ENCODE measurements at regions not wholly inside any gene's neighbourhood (a gene's known extent, or its start where the extent isn't known, plus 50 kb on each side); places are given as distances from the start of the nearest gene placed in this dataset.

GRCh38 chr5:51559339-51559738 is 176.1 kb downstream of the ISL1 start:
- peaks cover 2% of the 10 kb centered on the region for H3K27me3 Mint-ChIP-seq (ENCODE audit: insufficient read depth, low read depth, poor library complexity)
- DNase-seq (ENCODE audit: low spot score) (no peak), ATAC-seq (no peak)
- no peak overlapping the region for H3K4me3 Mint-ChIP-seq
- no peaks in the 10 kb centered on the region for H3K4me1 Mint-ChIP-seq
- Histone ChIP-seq H3K27ac (ENCODE audit: low read depth) (no peak overlapping the region), H3F3A (replicated peaks; ENCODE audit: low read depth) (no peaks in the 10 kb centered on the region), H3K9me2 (ENCODE audit: insufficient read depth) (no peaks in the 10 kb centered on the region), H3K4me3 (no peak overlapping the region), H2AFZ (no peak overlapping the region), H3K4me2 (no peak overlapping the region), H4K20me1 (replicated peaks; ENCODE audit: insufficient read depth) (no peaks in the 10 kb centered on the region), H3K4me1 (ENCODE audit: insufficient read depth) (no peaks in the 10 kb centered on the region), H3K79me2 (replicated peaks; ENCODE audit: insufficient read depth) (no peaks in the 10 kb centered on the region), H3K27me3 (ENCODE audit: insufficient read depth) (no peaks in the 10 kb centered on the region), H3K36me3 (ENCODE audit: insufficient read depth) (no peaks in the 10 kb centered on the region)
- no peaks in the 10 kb centered on the region for H3K36me3 Mint-ChIP-seq (ENCODE audit: low read depth)
- TF ChIP-seq ZNF114 (CRISPR knock-in tag; IDR thresholded peaks at IDR 0.05) (no peak), ZNF462 (CRISPR knock-in tag; IDR thresholded peaks at IDR 0.05) (no peak), REST (IDR thresholded peaks at IDR 0.05; ENCODE audit: unreplicated experiment) (no peak), JUNB (IDR thresholded peaks at IDR 0.05; ENCODE audit: unreplicated experiment) (no peak), EZH2phosphoT487 (IDR thresholded peaks at IDR 0.05; ENCODE audit: unreplicated experiment) (no peak), EZH2 (IDR thresholded peaks at IDR 0.05; ENCODE audit: low read depth, unreplicated experiment) (no peak), CREB1 (CRISPR knock-in tag; IDR thresholded peaks at IDR 0.05; ENCODE audit: low read depth) (no peak), NANOG (IDR thresholded peaks at IDR 0.05; ENCODE audit: borderline replicate concordance) (no peak), STAT1 (IDR thresholded peaks at IDR 0.05; ENCODE audit: unreplicated experiment) (no peak), ZNF331 (CRISPR knock-in tag; IDR thresholded peaks at IDR 0.05; ENCODE audit: low read depth) (no peak), POLR2AphosphoS5 (IDR thresholded peaks at IDR 0.05; ENCODE audit: low read depth) (no peak), ETS1 (IDR thresholded peaks at IDR 0.05) (no peak)
- TF ChIP-seq, protein P1, sequence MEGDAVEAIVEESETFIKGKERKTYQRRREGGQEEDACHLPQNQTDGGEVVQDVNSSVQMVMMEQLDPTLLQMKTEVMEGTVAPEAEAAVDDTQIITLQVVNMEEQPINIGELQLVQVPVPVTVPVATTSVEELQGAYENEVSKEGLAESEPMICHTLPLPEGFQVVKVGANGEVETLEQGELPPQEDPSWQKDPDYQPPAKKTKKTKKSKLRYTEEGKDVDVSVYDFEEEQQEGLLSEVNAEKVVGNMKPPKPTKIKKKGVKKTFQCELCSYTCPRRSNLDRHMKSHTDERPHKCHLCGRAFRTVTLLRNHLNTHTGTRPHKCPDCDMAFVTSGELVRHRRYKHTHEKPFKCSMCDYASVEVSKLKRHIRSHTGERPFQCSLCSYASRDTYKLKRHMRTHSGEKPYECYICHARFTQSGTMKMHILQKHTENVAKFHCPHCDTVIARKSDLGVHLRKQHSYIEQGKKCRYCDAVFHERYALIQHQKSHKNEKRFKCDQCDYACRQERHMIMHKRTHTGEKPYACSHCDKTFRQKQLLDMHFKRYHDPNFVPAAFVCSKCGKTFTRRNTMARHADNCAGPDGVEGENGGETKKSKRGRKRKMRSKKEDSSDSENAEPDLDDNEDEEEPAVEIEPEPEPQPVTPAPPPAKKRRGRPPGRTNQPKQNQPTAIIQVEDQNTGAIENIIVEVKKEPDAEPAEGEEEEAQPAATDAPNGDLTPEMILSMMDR (conservative IDR thresholded peaks at IDR 0.05; ENCODE audit: low read depth in 2 of 2), result no peak
- no peaks in the 10 kb centered on the region for H3K9me3 Mint-ChIP-seq
- no peak overlapping the region for H3K27ac Mint-ChIP-seq
